HG03095 (cell line): ENCODE measurements at regions not wholly inside any gene's neighbourhood (a gene's known extent, or its start where the extent isn't known, plus 50 kb on each side); places are given as distances from the start of the nearest gene placed in this dataset.

Source experiments
- ATAC-seq: cut with Tn5 transposase; IDR thresholded peaks from one replicate; pipeline ENCODE4 v1.9.1; 2021; ENCODE audit warnings: moderate library complexity; ENCODE audit not compliant: unreplicated experiment

DNA sequence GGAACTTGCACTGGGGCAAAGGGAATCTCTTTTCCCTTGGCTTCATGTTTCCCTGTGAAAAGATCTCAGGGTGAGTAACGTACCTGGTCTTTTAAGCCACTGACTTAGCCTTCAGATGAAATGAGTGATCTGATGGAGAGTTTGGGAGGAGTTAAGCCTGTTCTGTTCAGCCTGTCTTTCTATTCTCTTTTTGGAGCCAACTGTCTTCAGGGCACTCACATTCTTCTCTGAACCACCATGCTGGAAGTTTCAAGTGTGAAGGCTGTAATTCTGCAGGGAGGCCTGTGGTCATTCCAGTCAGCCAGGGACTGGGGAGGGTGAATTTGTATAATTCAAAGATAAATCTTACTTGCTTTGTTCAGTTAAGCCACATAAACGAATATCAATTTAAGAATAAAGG lies 722.2 kb upstream of the SEMA6A start:
- no peak for ATAC-seq

- no peak for ATAC-seq
These were observed 721.3 kb upstream of the SEMA6A start for GRCh38 chr5:117295941-117296340.

GRCh38 chr5:117286813-117287212 lies 712.2 kb upstream of the SEMA6A start:
- ATAC-seq: no peak

DNA sequence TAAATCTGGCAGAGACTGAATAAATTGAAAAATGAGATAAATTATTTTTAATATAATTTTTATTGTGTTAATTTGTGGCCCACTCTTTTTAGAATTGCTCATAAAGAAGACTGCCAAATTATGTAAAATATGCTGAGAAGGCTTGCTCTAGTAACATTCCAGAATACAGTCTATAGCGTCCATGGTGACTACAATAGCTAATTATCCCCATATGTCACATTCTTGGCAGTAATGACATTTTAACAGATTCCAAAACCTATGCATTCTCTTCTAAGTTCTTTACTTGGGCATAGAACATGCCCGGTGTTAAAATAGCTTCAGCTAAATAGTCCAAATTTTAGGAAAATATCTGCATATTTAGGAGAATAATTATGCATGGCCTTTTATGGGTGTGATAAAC lies 697.0 kb upstream of the SEMA6A start:
- no peak for ATAC-seq

DNA sequence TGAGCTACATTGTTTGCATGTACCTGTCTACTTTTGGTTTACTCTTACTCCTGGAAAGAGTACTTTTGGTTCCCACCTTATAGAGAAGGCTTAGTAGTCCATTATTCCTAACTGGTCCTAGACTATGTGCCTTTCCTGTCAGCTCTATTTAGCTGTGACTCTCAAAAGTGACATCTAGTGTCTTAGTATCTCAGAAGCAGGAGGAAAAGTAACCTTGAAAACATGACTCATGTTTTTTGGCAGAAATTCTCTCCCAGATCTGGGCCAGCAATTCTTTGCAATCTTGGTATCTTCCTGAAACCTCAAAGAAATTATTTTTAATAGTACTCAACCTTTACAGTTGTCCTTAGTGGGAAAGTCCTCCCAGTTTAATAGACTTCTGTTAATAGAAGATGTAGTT lies 691.7 kb upstream of the SEMA6A start:
- ATAC-seq: no peak

- no peak for ATAC-seq
These were observed 688.6 kb upstream of the SEMA6A start for GRCh38 chr5:117263231-117263630.

DNA sequence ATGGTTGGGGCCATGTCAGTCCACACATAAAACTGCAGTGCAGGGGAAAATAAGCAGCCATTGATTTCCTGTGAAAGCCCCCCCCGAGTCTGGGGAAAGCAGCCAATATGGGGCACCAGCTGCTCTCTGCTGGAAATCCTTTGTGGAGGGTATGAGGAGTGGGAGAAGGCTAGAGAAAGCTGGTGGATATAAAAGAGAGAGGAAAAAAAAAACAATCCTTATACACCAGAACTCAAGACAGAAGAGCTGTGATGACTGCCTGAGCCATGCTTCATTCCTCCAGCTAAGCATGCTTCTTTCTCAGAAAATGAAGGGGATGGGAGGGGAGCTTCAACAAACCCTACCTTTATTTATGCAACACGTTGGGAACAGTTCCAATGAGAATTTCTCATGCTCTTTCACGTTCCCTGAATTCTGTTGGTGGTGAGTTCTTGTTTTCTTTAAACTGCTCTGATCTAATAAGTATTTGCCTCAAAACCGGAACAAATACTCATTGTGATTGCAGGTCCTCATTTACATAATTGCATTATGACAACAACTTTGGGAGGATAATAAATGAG lies 688.0 kb upstream of the SEMA6A start:
- ATAC-seq: no peak

DNA sequence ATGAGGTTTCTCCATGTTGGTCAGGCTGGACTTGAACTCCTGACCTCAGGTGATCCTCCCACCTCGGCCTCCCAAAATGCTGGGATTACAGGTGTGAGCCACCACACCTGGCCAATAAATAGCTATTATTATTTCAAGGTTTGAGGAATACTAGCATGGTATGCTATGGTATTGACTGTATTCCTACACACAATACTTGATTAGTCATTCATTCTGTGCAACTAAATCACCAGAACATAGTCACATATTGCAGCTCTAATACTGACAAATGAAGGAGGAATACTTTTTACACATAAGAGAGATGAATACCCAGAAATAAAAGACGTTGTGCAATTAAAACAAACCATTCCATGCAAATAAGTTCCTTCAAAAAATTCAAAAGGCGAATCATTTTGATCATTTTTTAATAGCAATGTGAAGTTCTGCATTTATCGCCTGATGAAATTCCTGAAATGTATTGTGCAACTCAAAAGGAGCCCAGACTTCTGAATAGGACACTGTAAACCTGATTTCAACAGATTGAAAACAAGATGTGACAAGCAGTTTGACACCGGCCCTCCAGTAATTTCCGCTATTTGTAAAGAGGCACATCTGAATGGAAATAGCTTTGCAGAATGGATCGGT lies 687.4 kb upstream of the SEMA6A start:
- no peak for ATAC-seq

DNA sequence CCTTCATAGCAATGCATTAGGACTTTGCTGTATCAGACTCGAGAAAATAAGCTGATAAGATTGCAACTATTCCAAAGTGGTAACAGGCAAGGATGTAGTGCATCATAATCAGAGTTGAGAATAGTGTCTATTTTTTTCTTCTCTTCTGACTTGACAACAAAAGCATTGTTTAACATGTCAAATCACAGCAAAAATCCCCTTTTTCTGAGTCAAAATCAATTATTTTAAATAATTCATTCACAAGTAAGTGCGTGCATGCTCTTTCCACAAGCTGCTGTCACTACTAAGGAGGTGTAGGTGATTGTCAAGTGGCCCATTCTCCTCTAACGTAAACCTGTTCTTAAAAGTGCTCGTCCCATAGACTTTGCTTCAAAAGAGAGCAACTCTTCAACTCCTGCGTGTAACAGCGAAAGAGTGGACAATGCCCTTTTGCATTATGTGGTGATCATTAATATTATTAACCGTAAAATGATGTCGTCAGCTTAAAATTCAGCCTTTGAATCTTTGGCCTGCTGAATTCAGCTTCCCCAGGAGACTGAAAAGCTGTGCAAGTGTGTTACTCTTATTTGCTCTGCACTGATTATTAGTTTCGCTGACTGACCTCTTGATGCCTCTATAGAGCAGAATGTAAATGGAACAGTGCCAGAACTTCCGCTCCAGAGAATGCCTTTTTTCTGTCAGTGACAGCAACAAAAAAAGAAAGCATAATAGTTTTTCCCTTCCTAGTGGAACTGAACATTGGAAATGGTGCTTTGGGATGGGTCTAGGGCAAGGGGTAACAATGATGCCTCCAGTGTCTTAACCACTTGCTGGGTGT lies 680.8 kb upstream of the SEMA6A start:
- no peak for ATAC-seq

DNA sequence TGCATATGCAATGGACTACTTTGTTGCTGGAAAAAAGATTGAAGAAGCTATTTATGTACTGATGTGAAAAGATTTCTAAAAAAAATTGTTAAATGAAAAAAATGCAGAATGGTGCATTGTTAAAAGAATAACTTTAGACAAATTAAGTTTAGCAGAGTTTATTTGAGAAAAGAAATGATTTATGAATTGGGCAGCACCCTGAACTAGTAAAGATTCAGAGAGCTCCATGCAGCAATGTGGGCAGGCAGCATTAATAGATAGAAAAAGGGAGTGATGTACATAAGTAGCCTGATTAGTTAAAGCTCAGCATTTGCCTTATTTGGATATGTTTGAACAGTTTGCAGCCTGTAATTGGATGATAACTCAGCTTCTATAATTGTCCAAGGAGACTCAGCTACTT lies 677.9 kb upstream of the SEMA6A start:
- no peak for ATAC-seq

- ATAC-seq: no peak
These were observed 674.6 kb upstream of the SEMA6A start for GRCh38 chr5:117249086-117249815.

DNA sequence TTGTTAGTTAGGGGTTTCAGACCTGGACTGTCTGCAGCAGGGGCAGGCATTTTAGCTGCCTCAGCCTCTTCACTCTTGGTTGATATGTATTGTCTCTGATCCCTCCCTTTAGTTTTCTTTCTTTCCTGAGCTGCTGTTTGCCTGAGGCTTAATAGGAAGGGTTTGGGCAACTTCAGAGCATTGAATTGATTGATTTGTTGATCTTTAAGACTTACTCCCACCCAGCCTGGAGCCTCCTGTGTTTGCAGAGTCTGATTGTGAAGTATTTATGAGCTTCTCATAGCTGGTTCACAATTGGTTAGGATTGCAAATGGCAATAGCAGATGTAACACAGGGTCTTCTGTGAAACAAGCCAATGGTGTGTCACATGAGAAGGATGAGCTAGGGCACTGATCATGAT lies 671.8 kb upstream of the SEMA6A start:
- no peak for ATAC-seq

DNA sequence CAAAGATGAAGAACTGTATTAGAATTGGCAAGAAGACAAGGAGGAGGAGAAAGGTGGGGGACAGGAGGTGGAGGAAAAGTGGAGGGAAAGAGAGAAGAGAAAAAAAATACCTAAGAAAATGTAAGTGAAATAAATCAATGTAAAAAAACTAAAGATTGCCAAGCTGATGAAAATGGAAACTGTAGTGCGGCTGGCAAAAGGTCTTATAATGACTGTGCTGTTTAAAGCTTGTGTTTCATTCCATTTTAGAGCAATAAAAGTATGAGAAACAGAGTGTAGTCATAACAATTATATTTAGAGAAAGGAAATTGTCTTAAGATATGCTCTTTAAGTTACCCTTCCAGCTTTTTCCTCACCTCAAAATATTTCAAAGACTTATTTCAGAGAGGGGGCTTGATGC lies 670.5 kb upstream of the SEMA6A start:
- no peak for ATAC-seq

DNA sequence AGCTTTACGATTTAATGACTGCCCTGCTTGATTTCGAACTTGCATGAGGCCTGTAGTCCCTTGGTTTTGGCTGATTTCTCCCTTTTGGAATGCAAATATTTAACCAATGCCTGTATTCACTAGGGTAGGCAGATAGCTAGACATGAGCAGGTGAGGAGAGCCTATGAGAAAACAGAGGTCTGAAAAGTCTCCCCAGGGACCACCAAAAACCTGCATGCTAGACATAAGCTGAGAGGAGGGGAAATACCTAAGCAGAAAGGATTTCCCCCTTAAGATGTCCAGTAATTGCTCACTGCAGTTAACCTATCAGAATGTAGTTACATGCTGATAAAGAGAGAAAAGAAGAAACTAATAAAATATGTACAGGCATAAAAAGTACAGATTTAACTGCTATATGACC lies 667.4 kb upstream of the SEMA6A start:
- peak; percentile 58 for ATAC-seq

DNA sequence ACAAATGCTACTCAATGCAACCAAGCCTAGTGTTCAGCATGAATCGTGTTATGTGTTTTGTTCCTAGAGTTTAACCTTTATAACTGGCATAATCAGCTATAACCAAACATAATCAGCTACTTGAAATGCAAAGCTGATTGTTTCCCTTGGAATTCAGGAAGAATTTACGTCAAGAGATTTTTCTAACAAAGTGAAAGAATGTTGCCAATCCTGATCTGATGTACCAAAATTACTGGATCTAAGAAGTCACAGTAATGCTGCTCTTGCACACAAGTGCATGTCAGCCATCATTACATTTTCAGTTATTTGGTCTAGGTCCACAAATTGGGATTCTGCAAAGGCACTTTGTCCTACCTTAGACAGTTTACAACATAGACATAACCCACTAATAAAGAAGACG lies 662.3 kb upstream of the SEMA6A start:
- no peak for ATAC-seq

DNA sequence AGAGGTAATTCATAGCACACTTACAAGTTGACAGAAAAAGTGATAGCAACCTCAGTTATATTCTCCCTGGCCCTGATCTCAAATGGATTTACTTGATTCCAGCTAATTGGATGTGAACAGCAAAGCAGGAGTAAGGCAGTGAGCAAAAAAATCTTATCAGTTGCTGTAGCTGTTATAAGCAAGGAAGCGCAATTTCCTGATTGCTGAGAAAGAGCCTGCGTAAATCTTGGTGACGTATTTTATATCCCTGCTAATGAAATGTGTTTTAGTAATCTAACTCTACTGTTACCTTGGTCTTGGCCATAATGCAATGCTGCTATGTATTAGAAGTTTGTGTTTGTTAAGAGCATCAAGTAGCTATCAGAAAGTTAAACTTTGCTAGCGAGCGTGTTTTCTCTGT lies 661.2 kb upstream of the SEMA6A start:
- no peak for ATAC-seq

DNA sequence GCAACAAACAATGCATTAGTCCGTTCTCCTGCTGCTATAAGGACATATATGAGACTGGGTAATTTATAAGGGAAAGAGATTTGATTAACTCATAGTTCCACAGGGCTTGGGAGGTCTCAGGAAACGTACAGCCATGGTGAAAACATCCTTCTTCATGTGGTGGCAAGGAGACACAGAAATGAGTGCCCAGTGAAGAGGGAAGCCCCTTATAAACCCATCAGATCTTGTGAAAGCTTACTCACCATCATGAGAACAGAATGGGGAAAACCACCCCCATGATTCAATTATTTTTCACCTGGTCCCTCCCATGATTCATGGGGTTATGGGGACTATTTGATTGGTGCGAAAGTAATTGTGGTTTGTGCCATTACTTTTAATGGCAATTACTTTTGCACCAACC lies 655.8 kb upstream of the SEMA6A start:
- ATAC-seq: no peak

GRCh38 chr5:117220730-117221129 lies 646.1 kb upstream of the SEMA6A start:
- ATAC-seq: no peak

- ATAC-seq: no peak
These were observed 644.2 kb upstream of the SEMA6A start for GRCh38 chr5:117218789-117219188.

- ATAC-seq: no peak
These were observed 638.2 kb upstream of the SEMA6A start for GRCh38 chr5:117212866-117213265.

DNA sequence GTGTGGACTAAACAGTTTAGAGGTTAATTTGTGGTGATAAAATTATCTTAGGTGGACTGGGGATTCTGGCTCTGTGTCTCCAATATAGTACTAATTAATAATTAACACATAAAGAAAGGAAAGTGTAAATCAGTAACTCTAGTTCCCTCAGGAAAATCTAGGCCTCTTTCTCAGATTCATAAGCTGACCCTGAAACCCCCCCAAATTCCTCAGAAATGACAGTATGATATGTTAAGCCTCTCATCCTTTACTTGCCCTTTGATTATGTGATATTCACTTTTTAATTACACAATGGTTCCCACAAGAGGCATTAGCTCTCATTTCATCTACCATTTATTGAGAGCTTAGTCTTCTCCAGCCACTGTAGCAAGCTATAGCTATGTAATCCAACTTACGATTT lies 636.2 kb upstream of the SEMA6A start:
- ATAC-seq: no peak

DNA sequence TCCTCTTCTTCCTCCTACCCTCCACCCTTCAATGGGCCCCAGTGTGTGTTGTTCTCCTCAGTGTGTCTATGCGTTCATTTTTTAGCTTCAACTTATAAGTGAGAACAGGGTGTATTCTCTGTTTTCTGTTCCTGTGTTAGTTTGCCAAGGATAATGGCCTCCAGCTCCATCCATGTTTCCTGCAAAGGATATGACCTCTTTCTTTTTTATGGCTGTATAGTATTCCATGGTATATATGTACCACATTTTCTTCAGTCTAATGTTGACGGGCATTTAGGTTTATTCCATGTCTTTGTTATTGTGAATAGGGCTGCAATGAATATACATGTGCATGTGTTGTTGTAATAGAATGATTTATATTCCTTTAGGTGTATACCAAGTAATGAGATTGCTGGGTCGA lies 634.9 kb upstream of the SEMA6A start:
- ATAC-seq: no peak
